NCI-H2107 treated with DMSO at 0.1 percent for 48 hours (cell line): ENCODE measurements at regions not wholly inside any gene's neighbourhood (a gene's known extent, or its start where the extent isn't known, plus 50 kb on each side); places are given as distances from the start of the nearest gene placed in this dataset.
A peak's percentile ranks its signal among the peaks of the same experiment; 100 is the strongest.

Experiments
- DNase-seq: peaks from one replicate; lab custom pipeline; 2025; ENCODE audit not compliant: unreplicated experiment; lab: John Stamatoyannopoulos, UW

DNA sequence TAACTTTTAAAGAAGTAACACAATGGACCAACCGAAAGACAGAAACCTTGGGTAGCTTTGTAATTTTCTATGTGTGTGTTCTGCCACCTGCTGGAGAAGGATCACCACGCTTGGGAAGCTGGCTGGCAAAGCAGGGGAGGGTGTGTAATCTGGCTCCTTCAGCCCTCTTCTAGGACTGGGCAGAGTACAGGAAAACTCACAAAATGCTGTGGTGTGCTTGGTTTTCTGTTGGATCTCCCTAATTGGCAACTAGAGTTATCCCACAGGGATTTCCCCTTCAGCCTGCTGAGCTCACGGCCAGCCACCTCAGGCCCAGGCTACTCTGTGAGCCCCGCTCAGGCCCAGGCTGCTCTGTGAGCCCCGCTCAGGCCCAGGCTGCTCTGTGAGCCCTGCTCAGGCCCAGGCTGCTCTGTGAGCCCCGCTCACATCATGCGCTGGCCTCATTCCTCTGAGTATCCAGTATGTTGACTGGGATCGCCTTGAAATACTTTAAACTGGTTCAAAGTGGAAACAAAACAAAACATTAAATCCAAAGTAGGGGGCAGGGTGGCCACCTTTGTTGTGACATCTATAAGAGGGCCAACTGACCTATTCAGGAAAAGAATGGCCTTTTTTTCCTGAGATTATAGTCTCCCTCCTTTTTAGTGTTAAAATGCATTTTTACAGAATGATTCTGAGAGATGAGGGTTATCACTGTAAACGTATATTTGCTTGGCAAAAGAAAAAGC lies 52.0 kb upstream of the RNU6-8 start:
- peak; percentile 83 for DNase-seq

DNA sequence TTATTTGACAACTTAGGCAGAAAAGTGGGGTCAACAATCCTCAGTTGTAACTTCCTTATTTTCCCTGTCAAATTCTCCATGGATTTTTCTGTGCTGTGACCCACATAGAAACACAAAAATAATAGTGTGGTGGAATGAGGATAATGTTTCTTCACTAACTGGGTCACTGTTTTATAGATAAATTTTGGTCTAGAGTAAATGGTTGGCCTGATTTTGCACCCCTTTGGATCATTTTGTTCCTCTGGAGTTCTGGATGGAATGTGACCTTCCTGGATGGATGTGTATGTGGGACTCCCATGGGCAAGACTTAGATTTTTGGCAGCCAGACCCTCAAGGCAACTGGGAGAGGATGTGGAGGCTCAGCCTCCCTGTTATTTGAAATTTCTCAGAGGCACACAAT lies 52.7 kb upstream of the RNU6-8 start:
- DNase-seq: no peak

DNA sequence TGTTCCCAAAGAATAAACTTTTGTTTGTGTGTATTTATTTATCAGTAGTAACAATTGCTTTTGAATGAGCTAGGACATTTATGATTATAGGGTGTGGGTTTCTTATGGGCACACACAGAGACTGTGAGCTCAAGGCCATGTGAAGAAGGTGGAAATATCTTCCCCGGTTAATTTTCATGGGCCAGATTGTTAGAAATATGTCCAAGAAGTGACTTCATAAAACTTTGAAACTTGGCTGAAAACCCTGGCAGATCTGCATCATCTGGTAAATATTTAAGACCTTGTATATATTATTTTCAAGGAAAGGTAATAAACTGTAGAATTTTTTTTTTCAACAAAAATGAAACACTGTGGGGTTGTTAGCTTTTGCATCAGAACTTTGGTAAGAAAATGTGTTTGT lies 53.5 kb upstream of the RNU6-8 start:
- DNase-seq: no peak

DNA sequence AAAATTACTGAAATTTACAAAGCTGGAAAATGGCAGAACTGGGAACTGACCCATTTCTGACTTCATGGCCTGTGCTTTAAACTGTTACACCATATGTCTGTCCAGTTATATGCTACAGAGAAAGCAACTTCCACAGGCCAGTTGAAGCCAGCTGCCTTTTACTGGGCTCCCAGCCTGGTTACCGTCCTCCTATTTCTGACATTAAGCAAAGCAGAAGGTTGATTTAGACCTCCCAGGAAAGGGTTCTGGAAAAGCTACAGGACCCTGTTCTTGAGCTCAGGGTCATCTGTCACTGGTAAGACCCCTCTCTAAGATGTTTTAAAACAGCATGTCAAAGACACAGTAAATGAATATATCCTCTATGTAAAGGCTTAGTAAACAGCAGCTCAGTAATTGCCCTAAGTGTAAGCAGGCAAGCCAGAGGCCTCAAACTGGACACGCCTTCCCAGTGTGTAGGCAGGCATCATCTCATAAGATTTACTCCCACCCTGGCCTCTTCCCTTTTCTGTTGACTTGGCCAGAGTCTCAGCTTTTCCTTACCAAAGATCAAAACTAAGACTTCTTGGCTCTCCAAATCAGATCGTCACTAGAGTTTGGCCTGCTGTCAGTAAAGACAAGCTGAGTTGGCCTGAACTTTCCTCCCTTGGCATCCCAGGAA lies 55.4 kb upstream of the RNU6-8 start:
- no peak for DNase-seq

DNA sequence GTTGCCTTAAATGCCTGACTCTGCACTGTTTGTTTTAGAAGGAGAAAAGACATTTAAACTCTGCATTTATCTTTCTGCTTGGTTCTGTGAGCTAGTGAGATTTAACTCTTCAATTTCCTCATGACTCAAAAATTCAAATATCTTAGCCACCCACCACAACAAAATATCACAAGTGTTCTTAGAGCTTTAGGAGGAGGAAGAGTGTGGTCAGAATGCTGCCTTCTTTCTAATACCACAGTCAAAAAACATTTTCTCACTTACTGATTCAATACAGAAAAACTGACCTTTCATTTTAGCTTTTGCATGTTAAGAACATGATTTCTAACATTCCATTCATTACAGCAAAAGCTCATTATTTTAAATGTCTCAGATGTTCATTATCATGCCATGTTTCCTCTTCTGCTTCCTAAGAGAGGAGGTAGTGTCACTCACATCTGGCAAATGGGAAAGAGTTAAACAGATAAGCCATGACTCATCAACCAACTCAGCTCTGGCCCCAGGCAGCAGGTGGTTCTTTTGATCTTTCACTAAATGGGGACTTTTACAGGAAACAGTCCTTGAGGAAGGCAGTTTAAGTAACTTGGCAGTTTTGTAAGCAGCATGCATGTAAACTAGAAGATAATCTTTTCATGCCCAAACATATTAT lies 56.4 kb upstream of the RNU6-8 start:
- DNase-seq: peak; percentile 19

DNA sequence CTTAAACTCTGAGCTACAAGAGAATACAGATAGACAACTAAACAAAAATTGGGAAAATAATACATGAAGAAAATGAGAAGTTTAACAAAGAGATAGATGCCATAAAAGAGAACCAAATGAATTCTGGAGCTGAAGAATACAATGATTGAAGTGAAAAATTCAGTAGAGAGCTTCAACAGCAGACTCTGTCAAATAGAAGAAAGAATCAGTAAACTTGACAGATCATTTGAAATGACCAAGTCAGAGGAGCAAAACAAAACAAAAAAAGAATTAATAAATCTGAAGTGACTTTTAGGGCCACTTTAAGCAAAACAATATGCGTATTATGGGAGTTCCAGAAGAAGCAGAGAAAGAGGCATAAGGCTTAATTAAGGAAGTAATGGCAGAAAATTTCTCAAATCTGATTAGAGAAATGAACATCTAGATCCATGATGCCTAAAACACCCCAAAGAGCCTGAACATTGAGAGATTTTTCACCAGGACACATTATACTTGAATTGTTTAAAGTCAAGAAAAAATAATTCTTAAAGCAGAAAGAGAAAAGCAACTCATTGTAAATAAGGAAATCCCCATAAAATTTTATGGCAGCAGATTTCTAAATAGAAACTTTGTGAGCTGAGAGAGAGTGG lies 61.0 kb upstream of the RNU6-8 start:
- DNase-seq: no peak

DNA sequence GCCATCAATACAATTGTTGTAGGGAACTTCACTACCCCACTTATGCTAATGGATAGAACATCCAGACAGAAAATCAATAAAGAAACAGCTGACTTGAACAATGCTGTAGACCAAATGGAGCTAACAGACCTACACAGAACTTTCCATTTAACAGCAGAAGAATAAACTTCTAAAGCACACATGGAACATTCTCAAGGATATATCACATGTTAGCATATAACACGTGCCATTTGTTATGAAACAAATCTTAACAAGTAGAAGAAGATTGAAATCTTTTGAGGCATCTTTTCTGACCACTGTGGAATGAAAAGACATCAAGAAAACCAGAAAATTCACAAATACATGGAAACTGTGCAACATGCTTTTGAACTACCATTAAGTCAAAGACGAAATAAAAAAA lies 62.5 kb upstream of the RNU6-8 start:
- DNase-seq: no peak

DNA sequence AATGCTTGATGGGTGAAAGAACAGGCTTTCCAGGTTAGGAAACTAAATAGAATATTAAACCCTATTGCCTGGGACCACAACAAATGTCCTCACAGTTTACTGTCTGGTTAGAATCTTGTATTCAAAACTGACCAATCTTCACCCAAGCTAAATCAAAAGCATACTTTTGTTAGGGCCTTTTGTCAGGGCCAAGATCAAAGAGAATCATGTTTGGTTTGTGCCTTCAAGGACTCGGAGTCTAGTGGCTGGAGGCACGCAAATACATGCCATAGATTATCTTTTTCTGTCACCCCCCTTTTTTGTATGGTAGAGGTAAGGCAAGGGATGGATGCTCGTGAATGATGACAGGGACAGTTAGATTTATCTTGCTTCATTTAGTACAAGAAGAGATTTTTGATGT lies 51.1 kb upstream of the AKAP6 start:
- no peak for DNase-seq
